ENCODE measurements at regions not wholly inside any gene's neighbourhood (a gene's known extent, or its start where the extent isn't known, plus 50 kb on each side); places are given as distances from the start of the nearest gene placed in this dataset.

- no peak for ATAC-seq
Observed at GRCh38 chr4:90030202-90030601, 97.0 kb upstream of the CCSER1 start.

GRCh38 chr4:90030953-90031352, 96.2 kb upstream of the CCSER1 start:
- no peak for TF ChIP-seq CTCF (IDR thresholded peaks at IDR 0.05)
- peak; percentile 42 for ATAC-seq
- H3K4me1 ChIP-seq (ENCODE audit: low read depth) = no peaks in the 10 kb centered on the region
- H3K9me3 ChIP-seq = no peaks in the 10 kb centered on the region
- intact Hi-C loops (cut with DNase I, micrococcal nuclease) = no loop called here
- peak in 1 of 3 donors; percentile 27 for DNase-seq
- H3K4me3 ChIP-seq = no peak overlapping the region
- no peaks in the 10 kb centered on the region for H3K36me3 ChIP-seq (ENCODE audit: low read depth)

More at GRCh38 chr4:90030202-90030601, 97.0 kb upstream of the CCSER1 start:
- DNase-seq = no peak
- Histone ChIP-seq H3K4me3 (no peak overlapping the region), H3K4me1 (ENCODE audit: low read depth) (no peaks in the 10 kb centered on the region), H3K9me3 (no peaks in the 10 kb centered on the region), H3K36me3 (ENCODE audit: low read depth) (no peaks in the 10 kb centered on the region)
- no peak for TF ChIP-seq CTCF (IDR thresholded peaks at IDR 0.05)
- intact Hi-C loops (cut with DNase I, micrococcal nuclease) = no loop called here

DNA sequence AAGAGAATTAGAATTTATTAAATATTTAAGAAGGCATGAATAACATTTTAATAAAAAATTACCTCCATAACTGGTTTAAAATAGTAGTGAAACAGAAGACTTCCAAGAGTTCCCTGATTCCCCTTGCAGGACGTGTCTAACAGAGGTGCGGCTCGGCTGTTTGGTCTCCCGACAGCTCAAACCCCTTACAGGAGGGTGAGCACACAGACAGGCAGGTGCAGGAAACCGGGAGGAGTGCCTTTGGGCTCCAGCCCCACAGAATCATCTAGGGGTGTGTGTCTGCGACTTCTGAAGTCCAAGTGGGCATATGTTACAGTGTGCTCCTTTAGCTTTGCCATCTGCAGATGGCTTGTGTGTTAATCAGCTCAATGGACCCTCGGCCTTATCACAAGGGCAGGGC, 88.1 kb upstream of the CCSER1 start:
- DNase-seq = no peak
- Histone ChIP-seq H3K4me3 (no peak overlapping the region), H3K36me3 (ENCODE audit: low read depth) (no peaks in the 10 kb centered on the region), H3K9me3 (no peaks in the 10 kb centered on the region), H3K4me1 (ENCODE audit: low read depth) (no peaks in the 10 kb centered on the region)
- ATAC-seq = no peak
- TF ChIP-seq CTCF (IDR thresholded peaks at IDR 0.05) = no peak
- intact Hi-C loops (cut with DNase I, micrococcal nuclease) = no loop called here

- ATAC-seq (no peak), DNase-seq (no peak)
Observed at GRCh38 chr4:90051999-90052398, 75.2 kb upstream of the CCSER1 start.

GRCh38 chr4:90057091-90057490, 70.1 kb upstream of the CCSER1 start:
- Histone ChIP-seq H3K4me1 (ENCODE audit: low read depth) (no peaks in the 10 kb centered on the region), H3K36me3 (ENCODE audit: low read depth) (no peaks in the 10 kb centered on the region), H3K4me3 (no peak overlapping the region), H3K9me3 (no peaks in the 10 kb centered on the region)
- no peak for TF ChIP-seq CTCF (IDR thresholded peaks at IDR 0.05)
- intact Hi-C loops (cut with DNase I, micrococcal nuclease) = no loop called here
- DNase-seq = no peak
- ATAC-seq = no peak

More at GRCh38 chr4:90051999-90052398, 75.2 kb upstream of the CCSER1 start:
- Histone ChIP-seq H3K9me3 (no peaks in the 10 kb centered on the region), H3K4me3 (no peak overlapping the region), H3K4me1 (ENCODE audit: low read depth) (no peaks in the 10 kb centered on the region), H3K36me3 (ENCODE audit: low read depth) (no peaks in the 10 kb centered on the region)
- TF ChIP-seq CTCF (IDR thresholded peaks at IDR 0.05) = no peak
- intact Hi-C loops (cut with DNase I, micrococcal nuclease) = no loop called here

DNA sequence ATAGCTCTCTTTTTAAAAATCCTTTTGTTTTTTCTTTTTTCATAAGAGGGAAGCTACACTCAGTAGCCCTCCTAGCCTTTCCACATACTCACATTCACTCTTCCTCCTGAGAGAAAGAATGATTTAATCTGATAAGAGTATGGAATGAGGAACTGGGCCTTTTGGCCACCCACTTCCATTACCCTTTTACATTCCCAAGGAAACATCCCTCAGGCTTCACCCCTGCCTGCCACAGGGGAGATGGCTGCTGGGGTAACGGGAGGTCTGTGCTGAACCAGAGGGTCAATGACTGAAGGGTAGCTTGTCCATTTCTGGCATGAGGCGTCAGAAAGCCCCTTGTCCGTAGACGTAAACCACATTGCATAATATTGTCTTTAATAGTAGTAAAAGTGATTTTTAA, 67.2 kb upstream of the CCSER1 start:
- DNase-seq = no peak
- no peak overlapping the region for H3K4me3 ChIP-seq
- intact Hi-C loops (cut with DNase I, micrococcal nuclease) = no loop called here
- no peaks in the 10 kb centered on the region for H3K9me3 ChIP-seq
- no peak for ATAC-seq
- TF ChIP-seq CTCF (IDR thresholded peaks at IDR 0.05) = no peak
- H3K4me1 ChIP-seq (ENCODE audit: low read depth) = no peaks in the 10 kb centered on the region
- H3K36me3 ChIP-seq (ENCODE audit: low read depth) = no peaks in the 10 kb centered on the region

Data from mucosa of descending colon (tissue), 3 donors.